ENCODE measurements at regions not wholly inside any gene's neighbourhood (a gene's known extent, or its start where the extent isn't known, plus 50 kb on each side); places are given as distances from the start of the nearest gene placed in this dataset.

DNA sequence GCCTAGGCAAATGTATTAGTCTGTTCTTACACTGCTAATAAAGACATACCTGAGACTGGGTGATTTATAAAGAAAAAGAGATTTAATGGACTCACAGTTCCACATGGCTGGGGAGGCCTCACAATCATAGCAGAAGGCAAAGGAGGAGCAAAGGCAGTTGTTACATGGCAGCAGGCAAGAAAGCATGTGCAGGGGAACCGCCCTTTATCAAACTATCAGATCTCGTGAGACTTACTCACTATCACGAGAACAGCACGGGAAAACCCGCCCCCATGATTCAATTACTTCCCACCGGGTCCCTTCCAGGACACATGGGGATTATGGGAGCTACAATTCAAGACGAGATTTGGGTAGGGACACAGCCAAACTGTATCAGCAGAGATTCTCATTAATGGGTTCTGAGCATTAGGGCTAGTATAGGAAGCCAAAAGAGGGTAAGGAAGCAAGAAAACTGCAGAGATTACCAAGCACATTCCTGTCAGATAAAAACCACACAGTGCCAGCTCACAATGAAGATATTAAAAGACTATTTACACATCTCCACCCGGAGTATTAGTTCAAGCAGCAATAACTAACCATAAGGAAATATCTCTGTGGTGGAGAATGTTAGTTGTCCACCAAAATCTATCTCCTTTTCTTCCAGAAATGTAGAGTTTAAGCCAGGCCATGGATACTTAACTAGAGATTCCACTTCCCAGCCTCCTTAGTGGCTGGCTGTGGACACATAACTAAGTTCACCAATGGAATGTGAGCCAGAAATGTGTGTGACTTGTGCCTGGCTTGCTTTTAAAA, 61.2 kb upstream of the HOPX start:
- TF ChIP-seq, protein P1, sequence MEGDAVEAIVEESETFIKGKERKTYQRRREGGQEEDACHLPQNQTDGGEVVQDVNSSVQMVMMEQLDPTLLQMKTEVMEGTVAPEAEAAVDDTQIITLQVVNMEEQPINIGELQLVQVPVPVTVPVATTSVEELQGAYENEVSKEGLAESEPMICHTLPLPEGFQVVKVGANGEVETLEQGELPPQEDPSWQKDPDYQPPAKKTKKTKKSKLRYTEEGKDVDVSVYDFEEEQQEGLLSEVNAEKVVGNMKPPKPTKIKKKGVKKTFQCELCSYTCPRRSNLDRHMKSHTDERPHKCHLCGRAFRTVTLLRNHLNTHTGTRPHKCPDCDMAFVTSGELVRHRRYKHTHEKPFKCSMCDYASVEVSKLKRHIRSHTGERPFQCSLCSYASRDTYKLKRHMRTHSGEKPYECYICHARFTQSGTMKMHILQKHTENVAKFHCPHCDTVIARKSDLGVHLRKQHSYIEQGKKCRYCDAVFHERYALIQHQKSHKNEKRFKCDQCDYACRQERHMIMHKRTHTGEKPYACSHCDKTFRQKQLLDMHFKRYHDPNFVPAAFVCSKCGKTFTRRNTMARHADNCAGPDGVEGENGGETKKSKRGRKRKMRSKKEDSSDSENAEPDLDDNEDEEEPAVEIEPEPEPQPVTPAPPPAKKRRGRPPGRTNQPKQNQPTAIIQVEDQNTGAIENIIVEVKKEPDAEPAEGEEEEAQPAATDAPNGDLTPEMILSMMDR (IDR thresholded peaks at IDR 0.05; ENCODE audit: borderline replicate concordance, extremely low read depth, low read length, poor library complexity, severe bottlenecking), result no peak
- TF ChIP-seq EZH2 (IDR thresholded peaks at IDR 0.05; ENCODE audit: borderline replicate concordance, low read depth, low read length, severe bottlenecking), result no peak

DNA sequence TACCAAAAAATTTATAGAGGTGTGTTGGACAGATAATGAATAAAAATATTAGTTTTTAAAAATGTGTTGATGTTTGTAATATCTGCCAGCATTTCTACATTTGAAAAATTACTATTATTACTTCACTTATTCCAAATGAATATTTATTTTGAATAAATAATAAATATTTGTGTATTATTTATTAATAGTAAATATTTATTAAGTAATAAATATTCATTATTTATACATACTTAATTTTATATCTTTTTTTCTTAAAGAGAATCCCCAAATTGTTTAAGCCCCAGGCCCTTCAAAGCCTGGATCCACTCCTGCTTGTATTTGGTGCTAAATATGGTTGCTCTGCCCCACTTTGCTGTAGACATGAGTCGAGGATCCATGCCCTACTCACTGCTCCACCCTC, 60.5 kb upstream of the HOPX start:
- no peak for TF ChIP-seq EZH2 (IDR thresholded peaks at IDR 0.05; ENCODE audit: borderline replicate concordance, low read depth, low read length, severe bottlenecking)
- TF ChIP-seq, protein P1 (IDR thresholded peaks at IDR 0.05; ENCODE audit: borderline replicate concordance, extremely low read depth, low read length, poor library complexity, severe bottlenecking), result no peak
- Histone ChIP-seq H3K27ac (ENCODE audit: low read length) (no peak overlapping the region), H3K4me1 (ENCODE audit: insufficient read depth, low read length) (no peaks in the 10 kb centered on the region), H4K20me1 (ENCODE audit: insufficient read depth, low read length) (no peaks in the 10 kb centered on the region), H3K79me2 (ENCODE audit: insufficient read depth, low read length) (no peaks in the 10 kb centered on the region), H3K9ac (ENCODE audit: low read depth, low read length) (no peak overlapping the region), H3K27me3 (ENCODE audit: insufficient read depth, low read length, poor library complexity) (no peaks in the 10 kb centered on the region), H3K4me3 (ENCODE audit: low read depth in 1 of 2, low read length in 2 of 2) (no peak overlapping the region), H2AFZ (ENCODE audit: low read depth, low read length) (no peak overlapping the region), H3K4me2 (ENCODE audit: insufficient read depth, low read length) (no peak overlapping the region), H3K9me3 (ENCODE audit: insufficient read depth, low read length, severe bottlenecking) (no peaks in the 10 kb centered on the region), H3K36me3 (ENCODE audit: insufficient read depth, low read length) (no peaks in the 10 kb centered on the region)
- DNase-seq (no peak), ATAC-seq (ENCODE audit: insufficient read depth, low read depth) (no peak)

More for the DNA sequence above, 61.2 kb upstream of the HOPX start:
- H3K4me1 ChIP-seq (ENCODE audit: insufficient read depth, low read length), result no peaks in the 10 kb centered on the region
- H3K27me3 ChIP-seq (ENCODE audit: insufficient read depth, low read length, poor library complexity), result no peaks in the 10 kb centered on the region
- no peaks in the 10 kb centered on the region for H3K36me3 ChIP-seq (ENCODE audit: insufficient read depth, low read length)
- no peak for ATAC-seq (ENCODE audit: insufficient read depth, low read depth)
- no peak for DNase-seq
- H3K9ac ChIP-seq (ENCODE audit: low read depth, low read length), result no peak overlapping the region
- H3K27ac ChIP-seq (ENCODE audit: low read length), result no peak overlapping the region
- no peaks in the 10 kb centered on the region for H3K9me3 ChIP-seq (ENCODE audit: insufficient read depth, low read length, severe bottlenecking)
- no peaks in the 10 kb centered on the region for H3K79me2 ChIP-seq (ENCODE audit: insufficient read depth, low read length)
- H3K4me2 ChIP-seq (ENCODE audit: insufficient read depth, low read length), result no peak overlapping the region
- no peak overlapping the region for H3K4me3 ChIP-seq (ENCODE audit: low read depth in 1 of 2, low read length in 2 of 2)
- no peaks in the 10 kb centered on the region for H4K20me1 ChIP-seq (ENCODE audit: insufficient read depth, low read length)
- no peak overlapping the region for H2AFZ ChIP-seq (ENCODE audit: low read depth, low read length)

DNA sequence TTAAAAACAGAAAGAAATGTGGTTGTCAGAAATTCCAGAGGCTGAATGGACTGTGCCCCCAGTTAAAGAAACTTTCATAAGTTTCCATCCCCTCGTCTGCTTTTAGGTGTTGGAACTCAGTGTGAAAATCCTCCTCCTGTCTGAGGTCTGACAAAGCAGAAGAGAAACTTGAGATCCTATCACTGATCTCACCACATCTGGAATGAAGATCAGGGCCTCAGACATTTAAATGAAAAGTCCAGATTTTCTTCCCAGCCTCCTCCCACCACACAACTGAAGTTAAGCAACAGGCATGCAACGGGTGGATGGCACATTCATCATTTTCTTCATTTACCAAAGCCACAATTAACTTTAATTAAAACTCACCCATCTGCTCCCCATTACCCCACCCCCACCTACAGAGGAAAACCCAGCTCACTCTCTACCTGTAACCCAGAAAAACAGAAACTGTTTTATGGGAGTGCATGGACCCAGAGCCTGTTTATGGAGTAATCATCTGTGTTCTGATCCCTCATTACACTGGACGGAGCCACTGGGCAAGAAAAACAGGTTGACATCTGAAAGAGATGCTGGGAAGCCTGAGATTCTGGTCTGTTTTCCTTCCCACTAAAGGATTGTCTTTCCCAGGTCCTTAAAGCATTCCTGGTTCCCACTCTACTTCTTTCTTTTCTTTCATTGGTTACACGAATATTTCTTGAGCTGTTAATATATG, 58.1 kb upstream of the HOPX start:
- no peak overlapping the region for H3K4me2 ChIP-seq (ENCODE audit: insufficient read depth, low read length)
- TF ChIP-seq, protein P1 (IDR thresholded peaks at IDR 0.05; ENCODE audit: borderline replicate concordance, extremely low read depth, low read length, poor library complexity, severe bottlenecking), result no peak
- no peak for TF ChIP-seq EZH2 (IDR thresholded peaks at IDR 0.05; ENCODE audit: borderline replicate concordance, low read depth, low read length, severe bottlenecking)
- no peaks in the 10 kb centered on the region for H4K20me1 ChIP-seq (ENCODE audit: insufficient read depth, low read length)
- no peaks in the 10 kb centered on the region for H3K27me3 ChIP-seq (ENCODE audit: insufficient read depth, low read length, poor library complexity)
- no peak overlapping the region for H3K27ac ChIP-seq (ENCODE audit: low read length)
- H2AFZ ChIP-seq (ENCODE audit: low read depth, low read length), result no peak overlapping the region
- ATAC-seq (ENCODE audit: insufficient read depth, low read depth) (no peak), DNase-seq (no peak)
- H3K79me2 ChIP-seq (ENCODE audit: insufficient read depth, low read length), result no peaks in the 10 kb centered on the region
- H3K9ac ChIP-seq (ENCODE audit: low read depth, low read length), result no peak overlapping the region
- no peak overlapping the region for H3K4me3 ChIP-seq (ENCODE audit: low read depth in 1 of 2, low read length in 2 of 2)
- no peaks in the 10 kb centered on the region for H3K9me3 ChIP-seq (ENCODE audit: insufficient read depth, low read length, severe bottlenecking)
- no peaks in the 10 kb centered on the region for H3K36me3 ChIP-seq (ENCODE audit: insufficient read depth, low read length)
- H3K4me1 ChIP-seq (ENCODE audit: insufficient read depth, low read length), result no peaks in the 10 kb centered on the region
